OCI-M1 (cell line): ENCODE measurements at regions not wholly inside any gene's neighbourhood (a gene's known extent, or its start where the extent isn't known, plus 50 kb on each side); places are given as distances from the start of the nearest gene placed in this dataset.
A peak's percentile ranks its signal among the peaks of the same experiment; 100 is the strongest.

Experiments used
- DNase-seq: peaks from one replicate; lab custom pipeline; 2025; lab: John Stamatoyannopoulos, UW

GRCh38 chr4:23333946-23334878, 555.6 kb downstream of the PPARGC1A start:
- DNase-seq = peak; percentile 94

- no peak for DNase-seq
Observed at GRCh38 chr4:23333556-23333945, 556.3 kb downstream of the PPARGC1A start.

- no peak for DNase-seq
Observed at GRCh38 chr4:23332313-23332712, 557.5 kb downstream of the PPARGC1A start.

GRCh38 chr4:23327120-23327519, 562.7 kb downstream of the PPARGC1A start:
- DNase-seq = no peak

- DNase-seq = peak; percentile 19
Observed at GRCh38 chr4:23324021-23324690, 565.7 kb downstream of the PPARGC1A start.

- DNase-seq = no peak
Observed at GRCh38 chr4:23323436-23323835, 566.4 kb downstream of the PPARGC1A start.

GRCh38 chr4:23322732-23323131, 567.1 kb downstream of the PPARGC1A start:
- DNase-seq = no peak

GRCh38 chr4:23320931-23321587, 568.8 kb downstream of the PPARGC1A start:
- no peak for DNase-seq

- no peak for DNase-seq
Observed at GRCh38 chr4:23312686-23313085, 577.2 kb downstream of the PPARGC1A start.

GRCh38 chr4:23311983-23312382, 577.9 kb downstream of the PPARGC1A start:
- peak; percentile 29 for DNase-seq

GRCh38 chr4:23305026-23305425, 584.8 kb downstream of the PPARGC1A start:
- peak; percentile 78 for DNase-seq

GRCh38 chr4:23298371-23298770, 591.5 kb downstream of the PPARGC1A start:
- no peak for DNase-seq

GRCh38 chr4:23297327-23297726, 592.5 kb downstream of the PPARGC1A start:
- no peak for DNase-seq

- no peak for DNase-seq
Observed at GRCh38 chr4:23291139-23291538, 598.4 kb downstream of the GBA3 start.

GRCh38 chr4:23290656-23291055, 597.9 kb downstream of the GBA3 start:
- DNase-seq = peak; percentile 20

- peak; percentile 71 for DNase-seq
Observed at GRCh38 chr4:23279377-23279986, 586.7 kb downstream of the GBA3 start.

- no peak for DNase-seq
Observed at GRCh38 chr4:23278845-23279244, 586.1 kb downstream of the GBA3 start.

GRCh38 chr4:23276076-23276475, 583.3 kb downstream of the GBA3 start:
- no peak for DNase-seq

- peak; percentile 19 for DNase-seq
Observed at GRCh38 chr4:23269566-23269965, 576.8 kb downstream of the GBA3 start.

GRCh38 chr4:23268072-23268771, 575.5 kb downstream of the GBA3 start:
- no peak for DNase-seq

GRCh38 chr4:23266401-23266800, 573.7 kb downstream of the GBA3 start:
- no peak for DNase-seq

- DNase-seq = peak; percentile 36
Observed at GRCh38 chr4:23260511-23260910, 567.8 kb downstream of the GBA3 start.
